Superior temporal gyrus (tissue), 1 donor: ENCODE measurements at regions not wholly inside any gene's neighbourhood (a gene's known extent, or its start where the extent isn't known, plus 50 kb on each side); places are given as distances from the start of the nearest gene placed in this dataset.

Source experiments
- DNase-seq: peaks from one replicate; pipeline ENCODE4 v3.0.0-alpha.2; 2016; ENCODE audit errors: extremely low spot score

DNA sequence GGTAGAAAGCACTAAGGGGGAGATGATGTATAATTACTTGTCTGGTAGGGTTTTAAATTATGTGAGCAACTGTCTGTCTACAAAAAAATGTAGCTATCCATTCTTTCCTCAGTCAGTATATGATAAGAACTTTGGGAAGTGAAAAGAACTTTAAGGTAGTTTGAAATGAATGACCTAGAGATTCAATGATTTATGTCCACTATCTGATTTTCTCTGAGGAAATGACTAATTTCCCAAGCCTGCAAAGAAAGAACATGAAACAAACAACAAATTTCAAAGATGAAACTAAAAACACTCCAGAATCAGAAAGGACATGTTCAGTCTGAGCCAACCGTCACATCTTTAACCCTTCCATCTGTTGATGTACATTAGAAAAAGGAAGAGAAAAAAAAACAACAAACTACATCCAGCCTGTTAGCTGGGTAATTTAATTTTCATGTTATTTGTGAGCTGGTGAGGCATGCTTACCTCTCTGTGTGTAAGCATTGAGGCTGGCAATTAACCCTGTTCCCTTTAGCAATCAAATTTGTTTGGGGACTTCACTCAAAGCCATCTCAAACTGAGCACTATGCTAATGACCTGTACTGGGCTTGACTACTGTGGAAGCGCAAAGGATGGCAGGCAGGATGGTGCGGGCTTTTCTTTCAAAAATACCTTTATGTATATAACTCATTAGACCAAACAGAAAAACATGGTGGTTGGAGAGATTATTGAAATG is 220.1 kb downstream of the TUSC7 start:
- DNase-seq = no peak

DNA sequence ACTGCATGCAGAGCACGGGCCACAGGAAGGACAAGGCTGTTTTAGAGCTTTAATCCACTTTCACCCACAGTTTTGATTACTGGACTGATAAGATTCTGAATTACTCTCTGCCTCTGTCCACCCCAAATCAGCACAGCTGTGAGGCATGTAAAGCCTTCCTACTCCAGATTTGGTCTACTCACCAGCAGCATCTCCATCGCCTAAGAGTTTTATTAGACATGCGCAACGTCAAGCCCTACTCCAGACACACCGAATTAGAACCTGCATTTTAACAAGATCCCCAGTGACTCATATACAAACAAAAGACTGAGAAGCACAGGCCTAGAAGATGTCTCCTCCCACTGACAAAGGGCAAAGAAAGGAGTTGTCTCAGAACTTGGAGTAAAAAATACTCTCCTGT is 221.2 kb downstream of the TUSC7 start:
- DNase-seq = no peak

DNA sequence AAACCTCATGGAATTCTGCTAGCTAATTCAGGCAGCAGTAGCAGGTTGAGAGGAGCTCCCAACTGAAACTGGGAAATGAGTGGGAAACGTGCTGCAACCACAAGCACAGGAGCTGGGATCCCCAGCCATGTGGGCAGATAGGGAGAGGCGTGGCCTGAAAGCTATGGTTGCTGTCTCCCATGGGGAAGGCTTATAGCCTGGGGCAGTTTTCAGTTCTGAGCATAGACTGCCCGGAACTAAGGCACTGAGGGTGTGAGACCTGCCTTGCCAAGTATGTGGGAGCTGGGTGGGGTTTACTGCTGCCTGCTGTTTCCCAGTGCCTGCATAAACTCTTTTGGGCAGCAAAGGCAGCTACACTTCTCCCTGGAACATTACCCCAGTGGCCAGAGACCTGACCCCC is 229.5 kb downstream of the TUSC7 start:
- no peak for DNase-seq

DNA sequence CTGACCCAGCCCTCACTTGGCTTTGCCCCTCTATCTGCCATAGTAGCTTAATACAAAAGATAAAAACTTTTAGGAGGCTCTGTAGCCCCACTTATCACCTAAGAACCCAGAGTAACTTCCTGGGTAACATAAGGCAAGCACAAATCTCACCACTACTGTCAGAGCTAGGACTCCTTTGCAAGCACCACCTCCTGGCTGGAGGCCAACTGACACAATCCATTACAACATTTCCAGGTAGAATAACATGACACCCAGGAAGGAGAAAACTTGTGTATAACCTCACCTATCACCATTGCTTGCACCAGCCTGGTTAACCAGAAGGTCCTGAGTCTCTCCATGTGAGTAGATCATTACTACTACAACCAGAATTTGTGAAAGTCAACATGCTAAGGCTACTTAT is 230.0 kb downstream of the TUSC7 start:
- DNase-seq = no peak

DNA sequence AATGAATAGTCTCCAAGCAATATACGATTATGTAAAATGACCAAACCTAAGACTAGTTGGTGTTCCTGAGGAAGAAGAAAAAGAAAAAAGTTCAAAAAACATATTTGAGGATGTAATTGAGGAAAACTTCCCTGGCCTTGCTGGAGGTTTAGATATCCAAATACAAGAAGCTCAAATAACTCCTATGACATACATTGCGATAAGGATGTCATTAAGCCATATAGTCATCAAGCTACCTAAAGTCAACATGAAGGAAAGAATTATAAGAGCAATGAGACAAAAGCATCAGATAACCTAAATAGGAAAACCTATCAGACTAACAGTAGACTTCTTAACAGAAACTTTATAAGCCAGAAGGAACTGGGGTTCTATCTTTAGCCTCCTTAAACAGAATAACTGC is 231.1 kb downstream of the TUSC7 start:
- DNase-seq = no peak

DNA sequence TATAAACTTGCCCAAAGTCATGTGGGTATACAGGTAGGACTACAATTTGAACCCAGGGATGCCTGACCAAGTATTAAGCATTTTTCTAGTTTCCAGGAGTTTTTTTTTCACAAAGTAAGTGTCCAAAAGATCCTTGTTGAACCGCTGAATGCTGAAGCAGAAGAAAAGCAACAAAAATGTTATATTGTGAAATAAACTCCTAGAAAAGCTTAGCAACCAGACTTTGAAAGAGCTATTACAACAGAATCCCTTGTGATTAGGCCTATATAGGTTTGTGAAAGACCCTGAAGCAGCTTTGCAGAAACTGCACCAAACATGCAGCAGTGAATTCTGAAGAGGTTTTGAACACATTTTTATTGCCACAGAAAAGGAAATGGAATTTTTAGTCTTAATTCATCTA is 236.8 kb downstream of the TUSC7 start:
- DNase-seq = no peak

DNA sequence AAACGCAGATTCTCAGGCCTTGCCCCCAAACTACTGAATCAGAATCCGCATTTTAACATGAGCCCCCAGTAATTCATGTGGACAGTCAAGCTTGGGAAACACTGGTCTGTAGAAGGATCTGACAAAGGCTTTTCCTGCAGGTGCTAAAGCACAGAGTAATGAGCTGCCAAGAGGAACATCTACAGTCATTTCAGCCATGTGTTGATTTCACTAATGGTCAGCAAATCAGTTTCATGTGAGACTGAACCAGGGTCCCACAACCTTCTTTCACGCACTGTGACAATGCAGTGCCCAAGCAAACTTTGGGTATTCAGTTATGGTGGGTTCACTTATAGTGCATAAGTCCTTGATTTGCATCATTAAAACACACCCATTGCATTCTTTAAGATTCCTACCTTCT is 237.6 kb downstream of the TUSC7 start:
- no peak for DNase-seq

DNA sequence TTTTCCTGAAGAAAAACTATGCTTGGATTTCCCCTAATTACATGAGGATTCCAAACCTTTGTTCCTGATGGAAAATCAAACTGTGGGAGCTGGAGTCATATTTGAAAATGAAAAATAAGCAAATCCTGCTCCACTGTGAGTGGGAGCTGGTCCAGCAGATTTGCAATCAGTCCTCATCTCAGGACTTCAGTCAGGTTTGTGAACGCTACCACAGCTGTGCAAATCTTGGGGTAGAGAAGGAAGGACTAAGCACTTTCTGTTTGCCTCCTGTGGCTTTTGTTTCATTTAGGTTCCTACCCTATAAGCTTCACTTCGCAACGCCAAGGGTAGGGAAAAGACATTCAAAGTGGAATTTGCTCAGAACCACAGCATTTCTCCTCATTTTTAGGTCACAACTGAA is 238.2 kb downstream of the TUSC7 start:
- no peak for DNase-seq

DNA sequence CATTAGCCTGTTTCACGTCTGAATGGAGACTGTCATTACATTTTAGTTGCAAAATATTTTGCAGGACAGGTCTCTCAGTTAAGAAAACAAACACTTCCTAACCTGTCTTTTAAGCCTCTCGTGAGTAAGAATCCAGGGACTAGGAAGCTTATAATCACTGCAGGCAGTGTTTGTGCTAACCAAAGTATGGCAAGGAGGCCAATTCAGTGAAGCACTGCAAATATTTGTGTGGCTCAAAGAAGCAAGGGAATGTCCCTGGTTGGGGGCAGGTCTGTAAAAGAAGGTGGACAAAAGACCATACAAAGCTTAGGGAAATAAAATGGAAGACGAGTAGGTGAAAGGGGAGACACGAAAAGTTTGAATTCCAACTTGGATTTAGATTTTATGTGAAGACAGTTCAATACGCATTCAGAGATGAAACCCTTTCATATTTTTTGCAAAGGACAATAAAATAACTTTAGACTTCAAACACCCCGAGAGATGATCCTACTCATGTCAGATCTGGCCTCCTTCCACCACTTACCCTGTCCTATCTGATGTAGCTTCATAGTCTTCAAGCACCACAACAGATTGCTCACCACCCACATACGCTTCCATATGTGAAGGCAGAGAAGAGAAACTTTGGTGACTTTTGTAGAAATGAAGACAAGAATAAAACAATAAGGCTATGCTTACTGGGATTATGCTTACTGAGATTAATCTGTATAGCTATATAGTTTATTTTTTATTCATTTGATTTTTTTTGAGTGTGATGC is 240.9 kb downstream of the TUSC7 start:
- peak; percentile 68 for DNase-seq

DNA sequence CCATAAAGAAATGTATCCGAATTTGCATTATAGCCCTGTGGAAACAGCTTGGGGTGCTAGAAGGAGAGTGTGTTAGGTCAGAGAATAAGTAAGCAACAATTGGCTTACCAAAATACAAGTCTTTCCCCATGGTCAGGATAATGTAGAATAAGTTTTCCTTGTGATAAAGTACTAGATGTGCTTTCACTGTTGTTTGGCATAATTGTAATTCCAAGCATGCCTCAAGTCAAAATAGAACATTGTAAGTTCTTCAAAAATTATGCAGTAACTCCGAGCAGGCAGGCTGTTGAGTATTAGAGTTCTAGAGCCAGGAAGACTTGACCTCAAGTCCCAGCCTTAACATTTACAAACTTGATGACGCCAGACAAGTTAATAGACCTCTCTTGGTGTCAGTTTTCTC is 242.0 kb downstream of the TUSC7 start:
- DNase-seq = peak; percentile 51

DNA sequence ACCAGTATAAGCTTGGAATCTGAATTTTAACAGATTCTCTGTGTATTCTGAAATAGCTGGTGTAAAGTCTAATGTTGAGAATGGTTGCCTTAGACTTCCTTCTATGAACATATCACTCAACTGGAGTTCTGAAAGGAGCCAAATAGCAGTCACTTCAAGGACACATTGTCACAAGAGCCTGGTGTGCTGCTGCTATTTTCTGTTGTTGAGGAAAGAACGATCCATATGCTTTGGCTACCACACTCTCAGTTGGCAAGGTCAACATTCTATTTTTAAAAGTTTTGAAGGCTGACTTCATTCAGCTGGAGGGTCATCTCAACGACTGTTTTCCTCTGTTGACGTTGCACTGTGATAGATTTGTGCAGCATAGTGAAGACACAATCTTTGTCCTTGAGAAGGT is 248.7 kb downstream of the TUSC7 start:
- DNase-seq = no peak

DNA sequence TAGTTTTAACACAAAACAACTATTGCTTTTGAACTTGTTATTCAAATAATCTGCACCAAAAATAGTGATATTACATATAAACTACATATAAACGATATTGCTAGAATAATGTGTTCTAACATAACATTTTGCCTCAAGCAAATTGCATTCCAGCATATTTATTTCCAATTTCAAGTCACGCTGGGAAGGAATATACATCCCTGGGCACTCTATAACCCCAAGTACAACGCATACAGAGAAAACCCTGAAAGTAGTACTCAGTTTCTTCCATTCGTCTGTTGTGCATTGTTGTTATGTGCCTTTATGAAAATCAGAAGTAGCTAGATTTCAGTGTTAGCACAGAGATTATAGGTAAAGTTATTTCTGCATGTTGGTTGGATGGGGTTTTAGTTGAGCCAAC is 251.5 kb downstream of the TUSC7 start:
- DNase-seq = no peak

DNA sequence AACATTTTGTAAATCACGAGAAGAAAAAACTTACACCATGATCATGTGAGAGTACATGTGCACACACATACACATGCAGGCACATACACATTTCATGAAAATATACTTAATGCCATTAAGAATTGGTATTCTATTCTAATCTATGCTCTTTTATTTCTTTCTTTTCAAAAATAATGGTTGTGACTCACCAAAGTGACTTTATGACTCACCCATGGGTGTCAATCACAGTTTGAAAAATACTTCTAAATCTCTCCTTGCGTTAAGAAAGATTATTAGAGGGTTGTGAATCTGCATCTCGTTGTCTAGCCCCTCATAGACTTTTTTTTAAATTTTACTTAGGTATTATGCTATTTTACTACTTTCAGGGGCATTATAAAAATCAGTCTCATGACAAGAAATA is 254.2 kb downstream of the TUSC7 start:
- no peak for DNase-seq

DNA sequence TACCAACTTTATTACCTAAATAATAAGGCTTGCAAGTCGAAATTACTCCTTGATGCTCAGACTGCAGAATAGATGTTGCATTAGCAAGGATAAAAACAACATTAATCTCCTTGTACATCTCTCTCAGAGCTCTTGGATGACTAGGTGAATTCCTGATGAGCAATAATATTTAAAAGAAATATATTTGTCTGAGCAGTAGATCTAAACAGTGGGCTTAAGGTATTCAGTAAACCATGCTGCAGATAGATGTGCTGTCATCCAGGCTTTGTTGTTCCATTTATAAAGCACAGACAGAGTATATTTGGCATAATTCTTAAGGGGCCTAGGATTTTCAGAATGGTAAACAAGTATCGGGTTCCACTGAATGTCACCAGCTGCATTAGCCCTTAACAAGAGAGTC is 257.1 kb downstream of the TUSC7 start:
- DNase-seq = no peak

DNA sequence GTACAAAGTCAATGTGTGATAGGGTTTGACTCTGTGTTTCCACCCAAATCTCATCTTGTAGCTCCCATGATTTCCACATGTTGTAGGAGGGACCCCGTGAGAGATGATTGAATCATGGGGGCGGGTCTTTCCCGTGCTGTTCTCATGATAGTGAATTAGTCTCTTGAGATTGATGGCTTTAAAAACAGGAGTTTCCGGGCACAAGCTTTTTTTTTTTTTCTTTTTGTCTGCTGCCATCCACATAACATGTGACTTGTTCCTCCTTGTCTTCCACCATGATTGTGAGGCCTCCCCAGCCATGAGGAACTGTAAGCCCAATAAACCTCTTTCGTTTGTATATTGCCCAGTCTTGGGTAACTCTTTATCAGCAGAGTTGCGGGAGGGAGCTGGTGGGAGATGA is 259.6 kb downstream of the TUSC7 start:
- no peak for DNase-seq

DNA sequence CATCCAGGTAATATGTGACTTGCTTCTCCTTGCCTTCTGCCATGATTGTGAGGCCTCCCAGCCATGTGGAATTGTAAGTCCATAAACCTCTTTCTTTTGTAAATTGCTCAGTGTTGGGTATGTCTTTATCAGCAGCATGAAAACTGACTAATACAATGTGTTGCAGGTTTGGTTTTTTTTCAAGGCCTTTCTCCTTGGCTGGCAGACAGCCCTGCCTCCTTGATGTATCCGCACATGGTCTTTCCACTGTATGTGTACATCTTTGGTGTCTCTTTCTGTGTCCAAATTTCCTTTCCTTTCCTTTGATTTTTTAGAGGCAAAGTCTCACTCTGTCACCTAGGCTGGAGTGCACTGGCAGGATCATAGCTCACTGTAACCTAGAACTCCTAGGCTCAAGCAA is 260.1 kb downstream of the TUSC7 start:
- DNase-seq = no peak

DNA sequence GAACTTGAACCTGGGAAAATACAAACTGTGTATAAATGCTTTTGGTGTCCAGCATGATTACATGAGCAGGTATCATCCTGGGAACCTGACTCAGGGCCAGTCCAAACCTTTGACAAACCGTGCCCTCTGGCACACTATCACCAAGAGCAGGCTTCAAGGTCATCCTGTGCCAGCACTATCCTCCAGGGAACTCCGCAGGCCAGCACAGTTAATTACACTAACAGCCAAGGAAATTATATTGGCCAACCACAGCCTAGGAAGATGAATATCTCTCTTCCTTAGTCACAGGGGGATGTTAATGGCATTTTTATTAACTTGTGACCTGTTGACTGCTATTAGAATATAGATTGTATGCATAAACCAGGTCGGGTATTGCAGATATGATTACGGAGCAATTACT is 262.0 kb downstream of the TUSC7 start:
- DNase-seq = no peak

DNA sequence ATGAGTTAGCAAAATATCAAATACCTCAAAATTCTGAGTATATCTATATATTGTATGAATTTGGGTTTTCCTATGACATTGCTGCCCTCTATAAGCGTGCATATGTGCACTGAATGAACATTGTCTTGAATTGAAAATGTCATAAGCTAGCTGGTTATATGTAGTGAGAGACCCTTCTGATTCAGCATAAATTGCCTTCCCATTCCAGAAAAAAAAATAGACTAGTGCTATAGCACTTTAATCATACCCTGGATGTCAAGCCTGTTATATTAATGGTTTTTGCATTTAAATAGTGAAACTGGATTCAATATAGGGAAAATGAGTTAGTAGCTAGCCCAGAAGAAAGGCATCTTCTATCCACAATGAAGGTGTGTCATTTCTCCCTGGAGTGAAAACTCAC is 265.1 kb downstream of the TUSC7 start:
- no peak for DNase-seq

DNA sequence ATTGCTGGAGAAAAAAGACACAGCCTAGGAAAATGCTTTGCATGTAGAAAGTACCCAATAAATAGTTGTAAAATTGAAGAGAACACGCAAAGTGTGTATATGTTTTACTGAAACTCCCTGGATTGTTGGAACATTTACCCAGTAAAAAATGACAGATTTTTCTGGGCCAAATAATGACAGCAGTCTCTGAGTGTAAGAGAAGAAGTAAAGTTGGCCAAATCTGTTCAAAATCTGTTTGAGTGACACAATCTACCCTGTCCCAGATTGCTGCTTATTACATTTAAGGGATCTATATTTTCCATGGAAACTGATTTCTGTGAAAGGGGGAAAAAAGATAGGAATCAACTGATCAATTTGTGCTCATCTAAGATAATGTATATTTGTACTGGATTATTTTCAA is 267.9 kb downstream of the TUSC7 start:
- DNase-seq = no peak

DNA sequence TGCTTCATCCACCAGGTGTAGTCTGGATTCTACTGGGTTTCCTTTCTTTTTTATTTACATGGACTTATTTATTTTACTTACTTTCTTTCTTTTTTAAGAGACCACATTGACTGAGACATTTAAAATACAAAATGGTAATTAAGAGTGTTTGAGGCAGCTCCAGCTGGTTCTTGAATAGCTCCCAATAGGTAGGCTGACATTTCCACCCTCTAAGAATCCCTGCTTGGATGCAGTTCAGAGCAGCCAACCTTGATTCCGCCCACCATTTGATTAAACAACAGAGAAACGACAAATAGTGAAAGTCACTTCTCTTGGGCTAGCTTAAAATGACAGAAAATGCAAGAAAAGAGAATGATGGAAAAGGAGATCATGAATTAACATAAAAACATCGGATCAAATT is 270.5 kb downstream of the TUSC7 start:
- no peak for DNase-seq

DNA sequence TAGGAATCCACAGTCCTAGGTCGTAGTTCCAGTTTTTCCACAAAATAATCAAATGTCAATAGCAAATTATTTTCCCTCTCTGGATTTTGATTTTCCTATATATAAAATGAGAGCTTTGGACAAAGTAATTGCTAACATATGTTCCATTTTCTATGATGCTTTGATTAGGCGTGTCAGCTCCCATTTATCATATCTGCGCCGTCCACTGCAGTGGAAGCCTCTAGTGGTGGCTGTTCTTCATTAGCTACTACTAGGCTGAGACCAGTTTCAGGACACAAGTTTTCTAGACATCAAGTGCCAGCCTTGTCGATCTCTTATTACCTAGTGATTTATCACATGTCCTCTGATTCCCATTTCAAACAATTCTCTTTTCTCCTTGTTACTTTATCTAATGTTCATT is 271.5 kb downstream of the TUSC7 start:
- no peak for DNase-seq

DNA sequence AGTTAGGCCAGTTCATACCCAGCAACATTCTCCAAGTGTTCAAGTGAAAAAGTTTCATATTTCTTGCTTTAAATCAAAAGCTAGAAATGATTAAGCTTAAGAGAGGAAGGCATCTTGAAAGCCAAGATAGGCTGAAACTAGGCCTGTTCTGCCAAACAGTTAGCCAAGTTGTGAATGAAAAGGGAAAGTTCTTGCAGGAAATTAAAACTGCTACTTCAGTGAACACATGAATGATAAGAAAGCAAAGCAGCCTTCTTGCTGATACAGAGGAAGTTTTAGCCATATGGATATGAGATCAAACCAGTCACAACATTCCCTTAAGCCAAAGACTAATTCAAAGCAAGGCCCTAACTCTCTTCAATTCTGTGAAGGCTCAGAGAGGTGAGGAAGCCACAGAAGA is 274.7 kb downstream of the TUSC7 start:
- no peak for DNase-seq

DNA sequence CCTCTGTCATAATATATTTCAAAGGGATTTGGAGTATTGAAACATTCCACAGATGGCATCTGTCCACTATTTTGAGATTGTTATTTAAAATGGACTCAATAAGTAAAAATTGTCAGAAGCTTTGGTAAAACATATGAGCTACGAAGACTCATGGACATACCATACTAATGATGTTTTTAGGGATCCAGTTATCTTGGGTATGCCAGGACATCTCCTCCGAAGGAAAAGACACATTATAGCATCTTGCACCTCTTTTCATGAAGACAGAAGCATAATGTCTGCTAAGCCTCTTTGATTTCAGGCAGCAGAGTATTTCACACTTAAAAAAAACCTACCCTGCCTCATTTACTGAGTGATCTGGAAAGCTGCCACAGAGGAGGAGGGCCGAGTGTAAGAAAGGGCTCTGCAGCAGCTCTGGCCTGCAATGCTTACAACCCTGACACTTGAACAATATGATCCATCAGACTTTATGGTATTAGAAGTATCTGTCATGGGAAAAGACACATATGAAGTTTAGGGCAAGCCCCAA is 284.8 kb downstream of the TUSC7 start:
- DNase-seq = peak; percentile 53
